ENCODE measurements at regions not wholly inside any gene's neighbourhood (a gene's known extent, or its start where the extent isn't known, plus 50 kb on each side); places are given as distances from the start of the nearest gene placed in this dataset.

GRCh38 chr13:84677836-84678235 is 795.6 kb upstream of the SLITRK1 start:
- no peak for TF ChIP-seq CTCF (conservative IDR thresholded peaks at IDR 0.05)
- TF ChIP-seq ZFX (IDR thresholded peaks at IDR 0.05), result no peak
